Stomach (tissue), 8 donors: ENCODE measurements at regions not wholly inside any gene's neighbourhood (a gene's known extent, or its start where the extent isn't known, plus 50 kb on each side); places are given as distances from the start of the nearest gene placed in this dataset.

ENCODE experiments used
- DNase-seq, 2 donors: peaks; one replicate each; pipeline versions ENCODE4 v3.0.0 to v3.0.0-alpha.2; 2013 to 2019
- H3K27ac ChIP-seq, 5 donors: fragments of 200-600 bp in 4 of 5; sonication (generic) in 4 of 5; one replicate each; pipeline ENCODE4 v1.5.1; 2013 to 2019; ENCODE audit warnings: mild to moderate bottlenecking in 1 of 5, moderate library complexity in 1 of 5
- H3K27me3 ChIP-seq, 3 donors: fragments of 200-600 bp; sonication (generic); one replicate each; pipeline ENCODE4 v1.5.1; 2017 to 2019; ENCODE audit warnings: mixed run types in 1 of 3
- H3K36me3 ChIP-seq, 4 donors: fragments of 200-600 bp; sonication (generic); 1 replicate in 3 of 4; 2 replicates in 1 of 4; pipeline ENCODE4 v1.5.1; 2016 to 2019
- H3K4me1 ChIP-seq, 4 donors: fragments of 200-600 bp; sonication (generic); one replicate each; pipeline ENCODE4 v1.5.1; 2016 to 2019
- H3K4me3 ChIP-seq, 4 donors: fragments of 200-600 bp; sonication (generic) in 3 of 4; one replicate each; pipeline ENCODE4 v1.5.1; 2016 to 2019; ENCODE audit warnings: mild to moderate bottlenecking in 1 of 4
- H3K9me3 ChIP-seq, 4 donors: fragments of 200-600 bp; sonication (generic); one replicate each; pipeline ENCODE4 v1.5.1; 2016 to 2019
- CTCF ChIP-seq, 7 experiments: fragments of 450-650 bp in 4 of 7; fragments of 200-600 bp in 3 of 7; sonication (generic) in 3 of 7; IDR thresholded peaks; one replicate each; pipeline ENCODE4 v1.5.1; 2016 to 2019; ENCODE audit warnings: antibody characterized with exemption in 7 of 7, control low read depth in 2 of 7, mild to moderate bottlenecking in 1 of 7
- EP300 ChIP-seq: sonication (generic); formaldehyde crosslinking; IDR thresholded peaks from one replicate; pipeline ENCODE4 v1.6.1; 2017; ENCODE audit warnings: antibody characterized with exemption
- POLR2A ChIP-seq, 4 donors: fragments of 450-650 bp; IDR thresholded peaks; one replicate each; pipeline ENCODE4 v1.6.1; 2016; ENCODE audit warnings: antibody characterized with exemption in 4 of 4, control low read depth in 2 of 4, mild to moderate bottlenecking in 1 of 4, moderate library complexity in 1 of 4
- POLR2AphosphoS5 ChIP-seq, 3 donors: sonication (generic); formaldehyde crosslinking; IDR thresholded peaks; one replicate each; pipeline ENCODE4 v1.6.1; 2016; ENCODE audit warnings: antibody characterized with exemption in 3 of 3
- WGBS, 5 donors: extraction: QIAGEN DNeasy Blood & Tissue Kit in 3 of 5; methylation state at CpG; one replicate each; pipeline versions ENCODE4 v1.1.5 to v1.1.7; 2013 to 2018; 5-methylcytosine and 5-hydroxymethylcytosine counted together
- intact Hi-C: fragments of 100-400 bp; cut with DNase I; formaldehyde crosslinking; loops from one replicate; pipeline ENCODE4 v1.15.1; 2023; ENCODE audit warnings: low total_unique reads
- donor health status: healthy with polysubstance abuse.
- donor health status: Bipolar disorder and iron deficiency.
- donor health status: healthy.

DNA sequence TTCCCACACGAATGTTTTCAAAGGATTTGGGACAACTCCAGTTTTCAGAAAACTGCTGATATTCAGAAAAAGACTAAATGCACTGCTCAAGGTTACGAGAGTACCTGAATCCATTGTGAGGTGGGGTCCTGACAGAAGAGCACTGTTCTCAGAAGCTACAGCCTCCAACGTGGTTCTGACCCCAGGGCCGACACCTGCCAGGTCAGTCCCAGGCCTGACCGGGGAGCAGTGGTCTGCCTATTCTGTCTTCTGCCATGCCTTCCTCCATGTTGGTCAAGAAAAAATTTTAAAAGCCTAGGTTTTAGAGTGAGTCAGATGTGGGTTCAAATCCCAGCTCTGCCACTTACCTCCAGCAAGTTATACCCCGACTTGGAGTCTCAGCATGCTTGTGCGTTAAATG, 212.3 kb downstream of the BCL11A start:
- Histone ChIP-seq H3K27me3 (no peaks in the 10 kb centered on the region), H3K4me3 (no peak overlapping the region), H3K9me3 (no peaks in the 10 kb centered on the region), H3K27ac (no peak overlapping the region), H3K4me1 (peaks cover 0 to 9% (median 0%) of the 10 kb centered on the region in 4 donors), H3K36me3 (no peaks in the 10 kb centered on the region)
- TF ChIP-seq POLR2AphosphoS5 (IDR thresholded peaks at IDR 0.05): no peak
- no peak for TF ChIP-seq EP300
- no peak for TF ChIP-seq POLR2A (IDR thresholded peaks at IDR 0.05)
- TF ChIP-seq CTCF (IDR thresholded peaks at IDR 0.05): no peak
- 84 to 92% (median 92%) methylated on average over 7 of the region's 7 CpGs for WGBS, 5 donors
- intact Hi-C loops: no loop called here
- no peak for DNase-seq

GRCh38 chr2:60339286-60339685, 214.2 kb downstream of the BCL11A start:
- 77 to 100% (median 90%) methylated on average over 2 of the region's 2 CpGs for WGBS, 5 donors
- Histone ChIP-seq H3K4me3 (no peak overlapping the region), H3K27ac (no peak overlapping the region), H3K36me3 (no peaks in the 10 kb centered on the region), H3K4me1 (peaks cover 0 to 9% (median 0%) of the 10 kb centered on the region in 4 donors), H3K9me3 (no peaks in the 10 kb centered on the region), H3K27me3 (no peaks in the 10 kb centered on the region)
- intact Hi-C loops: no loop called here
- DNase-seq: no peak
- TF ChIP-seq POLR2A (IDR thresholded peaks at IDR 0.05): no peak
- no peak for TF ChIP-seq CTCF (IDR thresholded peaks at IDR 0.05)
- TF ChIP-seq POLR2AphosphoS5 (IDR thresholded peaks at IDR 0.05): no peak
- no peak for TF ChIP-seq EP300

DNA sequence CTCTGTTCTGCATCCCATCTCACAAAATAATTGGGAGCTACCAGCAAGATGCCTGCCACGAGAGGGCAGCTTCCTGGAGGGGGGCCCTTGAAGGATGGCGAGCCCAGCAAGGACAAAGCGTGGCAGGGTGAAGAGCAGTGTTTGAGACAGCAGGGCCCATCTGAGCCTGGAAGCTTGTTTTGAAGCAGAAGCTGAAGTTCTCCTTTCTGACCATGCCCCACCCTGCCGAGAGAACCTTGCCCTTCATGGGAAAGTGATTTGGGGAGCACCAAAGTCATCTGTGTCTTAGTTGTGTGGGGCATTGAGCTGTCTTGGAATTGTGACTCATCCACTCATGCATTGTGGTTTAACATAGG, 216.3 kb downstream of the BCL11A start:
- TF ChIP-seq POLR2A (IDR thresholded peaks at IDR 0.05): no peak
- TF ChIP-seq POLR2AphosphoS5 (IDR thresholded peaks at IDR 0.05): no peak
- TF ChIP-seq EP300: no peak
- TF ChIP-seq CTCF (IDR thresholded peaks at IDR 0.05): no peak

DNA sequence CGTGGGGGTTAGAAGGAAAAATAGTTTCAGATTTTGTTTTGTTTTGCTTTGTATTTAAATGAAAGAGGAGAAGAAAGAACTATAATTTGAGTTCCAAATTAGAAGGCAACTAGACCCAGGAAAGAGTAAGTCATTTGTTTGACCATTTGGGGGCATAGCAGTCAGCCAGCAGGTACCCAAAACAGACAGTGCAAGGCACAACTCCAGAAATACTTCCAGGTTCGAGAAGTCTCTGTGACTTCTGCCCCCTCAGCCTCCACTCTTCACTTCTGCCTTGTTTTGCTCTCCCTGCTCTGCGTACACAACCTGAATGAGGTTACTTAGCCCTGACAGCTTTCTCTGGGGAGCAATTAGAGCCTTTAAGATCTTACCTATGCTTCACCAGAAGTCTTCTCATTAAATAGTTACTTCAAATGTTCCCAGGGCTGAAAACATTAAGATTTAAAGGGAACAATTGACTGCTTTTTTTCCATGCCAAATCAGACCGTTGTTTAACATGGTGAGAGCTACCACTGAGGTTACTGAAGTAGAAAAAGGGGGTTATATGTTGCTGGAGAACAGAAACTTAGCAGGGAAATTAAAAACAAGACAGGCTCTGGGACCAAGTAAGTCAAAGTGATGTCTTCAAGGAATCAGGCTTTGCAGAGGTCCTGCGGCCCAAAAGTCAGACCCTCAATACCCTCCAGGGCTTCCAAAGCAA, 216.9 kb downstream of the BCL11A start:
- intact Hi-C loops: no loop called here
- DNase-seq: no peak
- WGBS, 5 donors: 63 to 68% (median 65%) methylated on average over 5 of the region's 5 CpGs
- no peak overlapping the region for H3K4me3 ChIP-seq
- TF ChIP-seq EP300 (no peak), POLR2A (IDR thresholded peaks at IDR 0.05) (no peak), CTCF (IDR thresholded peaks at IDR 0.05) (no peak), POLR2AphosphoS5 (IDR thresholded peaks at IDR 0.05) (no peak)
- no peaks in the 10 kb centered on the region for H3K9me3 ChIP-seq
- no peaks in the 10 kb centered on the region for H3K27me3 ChIP-seq
- no peaks in the 10 kb centered on the region for H3K36me3 ChIP-seq
- H3K4me1 ChIP-seq: peaks cover 0 to 9% (median 0%) of the 10 kb centered on the region in 4 donors
- H3K27ac ChIP-seq: no peak overlapping the region

More for the DNA sequence above, 216.3 kb downstream of the BCL11A start:
- H3K9me3 ChIP-seq: no peaks in the 10 kb centered on the region
- H3K4me1 ChIP-seq: peaks cover 0 to 9% (median 0%) of the 10 kb centered on the region in 4 donors
- intact Hi-C loops: no loop called here
- 61 to 80% (median 73%) methylated on average over 4 of the region's 4 CpGs for WGBS, 5 donors
- H3K27me3 ChIP-seq: no peaks in the 10 kb centered on the region
- no peak overlapping the region for H3K27ac ChIP-seq
- H3K4me3 ChIP-seq: no peak overlapping the region
- no peak for DNase-seq
- H3K36me3 ChIP-seq: no peaks in the 10 kb centered on the region
